Cardiac muscle cell (in vitro differentiated cells and primary cell): ENCODE measurements at regions not wholly inside any gene's neighbourhood (a gene's known extent, or its start where the extent isn't known, plus 50 kb on each side); places are given as distances from the start of the nearest gene placed in this dataset.

Experiments used
- DNase-seq, 2 donors: peaks; one replicate each; pipeline versions ENCODE4 v3.0.0 to v3.0.0-alpha.2; 2010 to 2017; ENCODE audit warnings: low read depth in 1 of 2, low spot score in 1 of 2
- H3K27ac ChIP-seq: fragments of 200-600 bp; sonication (generic); 2 replicates; pipeline ENCODE4 v1.5.1; 2016
- H3K27me3 ChIP-seq: fragments of 200-600 bp; sonication (generic); 2 replicates; pipeline ENCODE4 v1.6.0; 2016; ENCODE audit warnings: control low read depth
- H3K36me3 ChIP-seq: fragments of 200-600 bp; sonication (generic); 2 replicates; pipeline ENCODE4 v1.5.1; 2016; ENCODE audit warnings: control low read depth
- H3K4me1 ChIP-seq: fragments of 200-600 bp; sonication (generic); 2 replicates; pipeline ENCODE4 v1.8.1; 2017; ENCODE audit warnings: low read depth, mild to moderate bottlenecking, mixed run types
- H3K4me3 ChIP-seq: fragments of 200-600 bp; sonication (generic); 2 replicates; pipeline ENCODE4 v1.5.1; 2016; ENCODE audit warnings: mild to moderate bottlenecking
- H3K9me3 ChIP-seq: fragments of 200-600 bp; sonication (generic); 2 replicates; pipeline ENCODE4 v1.5.1; 2017; ENCODE audit warnings: low read depth, mild to moderate bottlenecking, control low read depth
- CTCF ChIP-seq: IDR thresholded peaks from 2 replicates; pipeline ENCODE4 v1.5.1; 2012; ENCODE audit warnings: low read depth, mild to moderate bottlenecking, low read length

GRCh38 chrX:57848857-57849256, 61.4 kb downstream of the ZXDA start:
- no peak for TF ChIP-seq CTCF
- no peaks in the 10 kb centered on the region for H3K36me3 ChIP-seq
- no peak overlapping the region for H3K4me3 ChIP-seq
- H3K4me1 ChIP-seq, result no peaks in the 10 kb centered on the region
- H3K27ac ChIP-seq, result no peak overlapping the region
- no peaks in the 10 kb centered on the region for H3K27me3 ChIP-seq
- no peak for DNase-seq
- no peaks in the 10 kb centered on the region for H3K9me3 ChIP-seq

GRCh38 chrX:57822818-57823217, 87.4 kb downstream of the ZXDA start:
- Histone ChIP-seq H3K27me3 (no peaks in the 10 kb centered on the region), H3K4me1 (no peaks in the 10 kb centered on the region), H3K9me3 (no peaks in the 10 kb centered on the region), H3K36me3 (no peaks in the 10 kb centered on the region), H3K27ac (no peak overlapping the region), H3K4me3 (no peak overlapping the region)
- TF ChIP-seq CTCF, result no peak
- no peak for DNase-seq

GRCh38 chrX:57822398-57822797, 87.9 kb downstream of the ZXDA start:
- Histone ChIP-seq H3K9me3 (no peaks in the 10 kb centered on the region), H3K4me1 (no peaks in the 10 kb centered on the region), H3K36me3 (no peaks in the 10 kb centered on the region), H3K27ac (no peak overlapping the region), H3K27me3 (no peaks in the 10 kb centered on the region), H3K4me3 (no peak overlapping the region)
- TF ChIP-seq CTCF, result no peak
- DNase-seq, result no peak

- TF ChIP-seq CTCF, result peak; percentile 48
- Histone ChIP-seq H3K4me1 (no peaks in the 10 kb centered on the region), H3K27me3 (no peaks in the 10 kb centered on the region), H3K9me3 (no peaks in the 10 kb centered on the region), H3K4me3 (no peak overlapping the region), H3K36me3 (no peaks in the 10 kb centered on the region), H3K27ac (no peak overlapping the region)
- DNase-seq, result peak; percentile 59 to 71
These were observed 88.4 kb downstream of the ZXDA start for GRCh38 chrX:57821703-57822387.

- Histone ChIP-seq H3K4me1 (no peaks in the 10 kb centered on the region), H3K4me3 (no peak overlapping the region), H3K36me3 (no peaks in the 10 kb centered on the region), H3K27me3 (no peaks in the 10 kb centered on the region), H3K9me3 (no peaks in the 10 kb centered on the region), H3K27ac (no peak overlapping the region)
- DNase-seq, result peak in 1 of 2 donors; percentile 2
- peak; percentile 47 for TF ChIP-seq CTCF
These were observed 93.0 kb downstream of the ZXDA start for GRCh38 chrX:57817302-57817701.

GRCh38 chrX:57772637-57773036, 92.6 kb upstream of the NLRP2B start:
- no peak overlapping the region for H3K4me3 ChIP-seq
- no peaks in the 10 kb centered on the region for H3K27me3 ChIP-seq
- DNase-seq, result no peak
- no peak for TF ChIP-seq CTCF
- H3K27ac ChIP-seq, result no peak overlapping the region
- no peaks in the 10 kb centered on the region for H3K36me3 ChIP-seq
- no peaks in the 10 kb centered on the region for H3K9me3 ChIP-seq
- no peaks in the 10 kb centered on the region for H3K4me1 ChIP-seq
